Stimulated activated CD4-positive, alpha-beta T cell treated with anti-CD3 and anti-CD28 coated beads, Interleukin-2, amount 100 ng/mL, for 48 hours (primary cell): ENCODE measurements at regions not wholly inside any gene's neighbourhood (a gene's known extent, or its start where the extent isn't known, plus 50 kb on each side); places are given as distances from the start of the nearest gene placed in this dataset.
"Not testable (repeated sequence)": the region's sequence is repeated elsewhere in the genome, so short reads cannot be mapped to it uniquely, and the experiment has no call there.

Source experiments
- DNase-seq, 2 donors: peaks; one replicate each; pipeline ENCODE4 v3.0.0-alpha.2; 2020

- DNase-seq, result no peak
Measured at GRCh38 chr17:27066315-27066714, 227.6 kb upstream of the WSB1 start.

DNA sequence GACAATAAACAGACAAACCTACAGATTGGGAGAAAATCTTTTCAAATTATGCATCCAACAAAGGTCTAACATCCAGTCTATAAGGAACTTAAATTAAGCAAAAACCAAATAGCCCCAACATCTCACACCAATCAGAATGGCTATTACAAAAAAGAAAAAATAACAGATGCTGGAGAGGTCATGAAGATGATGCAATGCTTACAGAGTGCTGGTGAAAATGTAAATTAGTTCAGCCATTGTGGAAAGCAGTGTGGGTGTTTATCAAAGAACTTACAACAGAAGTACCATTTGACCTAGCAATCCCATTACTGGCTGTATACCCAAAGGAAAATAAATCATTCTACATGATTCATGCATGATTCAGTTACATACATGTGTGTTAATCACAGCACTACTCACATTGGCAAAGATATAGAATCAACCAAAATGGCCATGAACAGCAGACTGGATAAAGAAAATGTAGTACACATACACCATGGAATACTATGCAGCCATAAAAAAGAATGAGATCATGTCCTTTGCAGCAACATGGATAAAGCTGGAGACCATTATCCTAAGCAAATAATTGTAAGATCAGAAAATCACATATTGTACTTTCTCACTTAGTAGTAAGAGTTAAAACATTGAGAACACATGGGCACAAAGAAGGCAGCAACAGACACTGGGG lies 223.9 kb upstream of the WSB1 start:
- DNase-seq, result no peak

- DNase-seq, result no peak
Measured at GRCh38 chr17:27070836-27071235, 223.1 kb upstream of the WSB1 start.

DNA sequence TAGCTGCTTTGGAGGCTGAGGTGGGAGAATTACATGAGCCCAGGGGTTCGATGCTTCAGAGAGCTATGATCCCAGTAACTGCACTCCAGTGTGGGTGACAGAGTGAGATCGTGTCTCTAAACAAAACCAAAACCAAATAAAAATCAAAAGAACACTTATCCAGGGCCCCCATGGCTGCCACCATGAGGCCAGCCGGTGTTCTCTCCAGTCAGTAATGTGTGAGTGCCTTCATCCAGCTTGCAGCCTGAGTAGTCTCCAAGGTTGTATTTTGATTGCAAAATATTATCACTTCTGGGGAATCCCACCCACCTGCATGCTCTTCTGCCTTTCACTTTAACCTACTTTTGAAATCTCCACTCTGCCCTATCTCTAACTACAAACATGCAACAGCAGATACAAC lies 221.0 kb upstream of the WSB1 start:
- DNase-seq, result no peak

DNA sequence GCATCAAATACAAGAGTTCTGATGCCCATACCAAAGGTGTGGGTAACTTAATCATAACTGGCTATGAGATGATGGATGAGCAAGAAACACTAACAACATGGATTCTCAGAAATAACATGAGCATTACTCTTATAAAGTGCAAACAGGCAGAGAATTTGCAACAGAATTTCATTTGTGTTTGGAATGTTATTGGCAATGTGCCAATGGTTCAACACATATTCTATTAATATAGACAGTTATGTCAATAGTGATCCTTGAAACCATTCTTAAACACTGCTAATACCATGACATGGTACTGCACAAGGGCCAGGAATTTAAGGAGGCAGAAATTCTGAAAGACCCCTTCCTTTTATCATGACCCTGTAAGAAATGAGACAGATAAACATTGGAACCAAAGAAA lies 217.1 kb upstream of the WSB1 start:
- no peak for DNase-seq

- no peak for DNase-seq
Measured at GRCh38 chr17:27078296-27078695, 215.6 kb upstream of the WSB1 start.

GRCh38 chr17:27079660-27080059 lies 214.3 kb upstream of the WSB1 start:
- DNase-seq, result no peak

DNA sequence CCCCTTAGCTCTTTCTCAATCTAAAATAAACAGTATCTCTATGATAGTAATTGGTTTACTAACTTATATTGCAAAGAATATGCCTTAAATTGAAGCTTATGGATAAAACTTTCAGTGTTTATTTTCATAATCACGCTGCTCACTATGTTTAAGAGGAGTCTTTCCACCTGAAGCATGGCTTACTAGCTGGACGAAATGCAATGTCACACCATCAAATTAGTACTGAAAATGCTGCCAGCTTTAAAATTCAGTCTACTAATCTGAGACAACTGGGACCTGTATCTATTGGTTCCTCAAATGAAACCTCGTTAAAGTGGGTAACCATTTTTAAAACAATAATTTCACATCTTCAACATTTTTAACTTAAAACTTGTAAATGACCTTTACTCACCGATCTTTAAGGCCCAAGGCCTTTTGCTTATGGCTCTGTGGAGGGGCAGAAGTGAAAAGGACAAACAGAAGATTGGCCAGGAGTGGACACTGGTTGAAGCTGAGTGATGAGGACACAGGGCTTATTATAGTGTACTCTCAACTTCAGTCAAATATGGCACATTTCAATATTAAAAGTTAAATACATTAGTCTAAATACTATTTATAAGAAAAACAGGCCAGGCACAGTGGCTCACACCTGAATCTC lies 212.8 kb upstream of the WSB1 start:
- DNase-seq, result no peak

- DNase-seq, result no peak
Measured at GRCh38 chr17:27082023-27082774, 211.7 kb upstream of the WSB1 start.

GRCh38 chr17:27082775-27083154 lies 211.1 kb upstream of the WSB1 start:
- no peak for DNase-seq

- DNase-seq, result no peak
Measured at GRCh38 chr17:27083408-27084185, 210.3 kb upstream of the WSB1 start.

GRCh38 chr17:27085517-27085916 lies 208.4 kb upstream of the WSB1 start:
- DNase-seq, result no peak

DNA sequence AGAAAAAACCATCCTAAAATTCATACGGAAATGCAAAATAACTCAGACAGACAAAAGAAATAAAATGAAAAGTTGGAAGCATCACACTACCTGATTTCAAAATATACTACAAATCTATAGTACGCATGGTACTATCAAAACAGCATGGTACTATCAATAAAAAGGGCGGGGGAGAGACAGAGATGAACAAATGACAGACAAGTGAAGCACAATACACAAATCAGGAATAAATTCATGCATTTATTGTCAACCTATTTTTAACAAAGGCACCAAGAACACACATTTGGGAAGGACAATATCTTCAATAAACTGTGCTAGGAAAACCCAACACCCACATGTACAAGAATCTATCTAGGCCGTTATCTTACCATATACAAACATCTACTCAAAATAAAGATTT lies 207.4 kb upstream of the WSB1 start:
- DNase-seq, result no peak

DNA sequence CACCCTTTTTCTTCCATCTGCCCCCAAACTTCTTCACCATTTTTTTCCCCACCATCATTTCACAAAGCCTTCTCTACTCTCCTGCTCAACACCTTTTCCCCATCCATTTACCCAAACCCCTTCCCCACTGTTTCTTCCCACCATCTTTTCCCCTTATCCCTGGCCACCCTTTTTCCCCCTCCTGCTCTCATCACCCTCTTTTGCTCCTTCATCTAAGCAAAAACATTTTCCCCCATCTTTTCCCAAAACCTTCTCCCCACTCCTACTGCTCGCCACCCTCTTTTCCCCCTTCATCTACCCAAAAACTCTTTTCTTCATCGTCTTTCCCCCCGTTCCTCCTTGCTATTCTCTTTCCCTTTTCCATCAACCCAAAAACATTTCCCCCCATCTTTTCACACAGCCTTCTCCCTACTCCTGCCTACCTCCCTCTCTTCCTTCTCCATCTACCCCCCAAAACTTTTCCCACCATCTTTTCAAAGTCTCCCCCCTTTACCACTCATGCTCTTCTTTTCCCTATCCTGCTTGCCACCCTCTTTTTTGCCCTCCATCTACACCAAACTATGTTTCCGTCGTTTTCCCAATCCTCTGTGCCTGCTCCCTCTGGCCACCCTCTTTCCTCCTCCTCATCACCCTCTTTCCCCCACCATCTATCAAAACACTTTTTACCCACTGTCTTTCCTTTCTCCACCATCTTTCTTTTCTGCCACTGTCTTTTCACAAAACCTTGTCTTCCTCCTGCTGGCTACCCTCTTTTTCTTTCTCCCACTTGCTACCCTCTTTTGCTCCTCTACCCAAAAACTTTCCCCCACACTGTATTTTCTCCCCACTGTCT lies 205.8 kb upstream of the WSB1 start:
- DNase-seq, result no peak

- DNase-seq, result no peak
Measured at GRCh38 chr17:27088767-27089078, 205.2 kb upstream of the WSB1 start.

- DNase-seq, result not testable (repeated sequence)
Measured at GRCh38 chr17:27089079-27089928, 204.6 kb upstream of the WSB1 start.

DNA sequence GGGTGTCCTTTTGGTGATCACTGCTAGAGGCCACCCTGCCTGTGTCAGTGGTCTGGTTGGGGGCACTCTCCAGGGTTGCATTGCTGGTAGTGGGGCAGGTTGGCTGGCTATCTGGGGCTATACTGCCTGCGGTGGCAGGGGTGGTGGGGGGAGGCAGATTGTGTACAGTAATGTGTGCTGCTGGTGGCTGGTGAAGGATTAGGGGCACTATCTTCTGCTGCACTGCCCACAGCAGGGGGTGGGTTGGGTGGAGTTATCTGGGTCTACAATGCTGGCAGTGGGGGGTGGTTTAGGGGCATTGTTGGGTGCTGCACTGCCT lies 204.0 kb upstream of the WSB1 start:
- no peak for DNase-seq

DNA sequence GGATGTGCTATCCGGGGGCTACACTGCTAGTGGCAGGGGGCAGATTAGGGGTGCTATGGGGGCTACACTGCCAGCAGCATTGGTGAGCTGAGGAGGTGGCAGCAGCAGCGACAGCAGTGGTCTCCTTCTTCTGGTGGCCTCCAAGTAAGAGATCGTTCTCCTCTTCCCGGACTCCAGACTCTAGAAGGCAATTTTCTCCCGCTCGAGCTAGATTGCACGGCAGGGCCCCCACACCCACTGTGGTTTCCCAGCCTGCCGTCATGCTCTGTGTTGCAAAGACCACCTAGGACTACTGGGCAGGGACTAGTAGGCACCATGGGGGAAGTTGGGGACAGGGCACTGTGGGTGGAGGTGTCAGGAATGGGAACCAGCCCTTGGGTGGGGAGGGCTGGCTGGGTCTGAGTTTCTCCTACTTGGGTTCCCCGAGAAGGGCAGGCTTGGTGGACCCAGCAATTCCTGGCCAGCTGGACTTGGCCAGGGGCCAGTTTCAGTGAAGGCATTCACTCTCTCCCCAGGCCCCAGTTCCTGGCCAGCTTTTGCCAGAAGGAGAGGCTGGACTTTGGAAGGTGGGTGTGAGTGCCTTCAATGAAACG lies 203.4 kb upstream of the WSB1 start:
- not testable (repeated sequence) for DNase-seq

DNA sequence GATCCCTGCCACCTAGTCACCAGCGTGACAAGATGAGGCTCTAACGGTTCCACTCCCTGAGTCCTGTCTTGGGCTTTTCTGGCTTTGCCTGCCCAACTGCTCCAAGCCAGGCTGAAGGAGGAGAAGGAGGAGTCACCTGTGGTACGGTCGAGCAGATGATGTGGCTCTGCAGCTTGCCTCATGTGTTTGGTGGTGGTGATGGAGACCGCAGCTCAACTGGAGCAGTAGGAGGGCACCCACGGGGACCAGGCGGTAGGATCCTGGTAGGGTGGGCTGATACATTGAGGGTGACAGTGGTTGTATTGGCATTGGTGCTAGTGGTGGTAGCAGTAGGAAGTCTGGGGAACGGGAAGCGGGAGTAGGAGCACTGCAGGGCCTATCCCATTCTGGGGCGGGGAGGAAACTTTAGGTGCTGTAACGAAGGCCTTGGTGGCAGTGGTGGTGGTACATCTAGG lies 202.8 kb upstream of the WSB1 start:
- no peak for DNase-seq

DNA sequence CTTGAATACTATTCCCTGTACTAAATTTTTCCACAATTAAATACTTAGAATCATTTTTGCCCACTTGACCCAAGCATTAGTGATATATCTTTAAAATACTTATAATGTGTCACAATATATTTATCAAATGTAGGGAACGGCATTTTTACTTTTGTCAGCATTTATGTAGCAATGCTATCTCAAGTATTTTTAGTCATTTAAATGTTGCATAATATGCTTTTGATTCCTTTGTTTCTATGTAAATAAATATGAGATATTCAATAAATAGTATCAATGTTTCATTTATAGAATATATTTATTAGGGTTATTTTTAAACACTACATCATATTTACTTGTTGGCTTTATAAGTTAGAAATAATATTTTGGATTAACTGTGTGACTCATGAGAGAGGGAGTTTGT lies 199.7 kb upstream of the WSB1 start:
- DNase-seq, result not testable (repeated sequence)

- DNase-seq, result not testable (repeated sequence)
Measured at GRCh38 chr17:27095821-27096220, 198.1 kb upstream of the WSB1 start.
